MG63 (cell line): ENCODE measurements at regions not wholly inside any gene's neighbourhood (a gene's known extent, or its start where the extent isn't known, plus 50 kb on each side); places are given as distances from the start of the nearest gene placed in this dataset.

Source experiments
- DNase-seq: peaks from one replicate; pipeline ENCODE4 v3.0.0-alpha.2; 2020
- H3K27me3 ChIP-seq: fragments of 250-450 bp; sonication (Bioruptor Pico); 2 replicates; pipeline ENCODE4 v1.5.1; 2020; ENCODE audit warnings: mild to moderate bottlenecking, moderate library complexity
- H3K36me3 ChIP-seq: fragments of 250-450 bp; sonication (Bioruptor Pico); 2 replicates; pipeline ENCODE4 v1.5.1; 2020; ENCODE audit warnings: mild to moderate bottlenecking, moderate library complexity
- H3K4me3 ChIP-seq: fragments of 250-450 bp; sonication (Bioruptor Pico); 2 replicates; pipeline ENCODE4 v1.5.1; 2020; ENCODE audit warnings: mild to moderate bottlenecking, moderate library complexity
- H3K9me3 ChIP-seq: fragments of 250-450 bp; sonication (Bioruptor Pico); 2 replicates; pipeline ENCODE4 v1.5.1; 2020; ENCODE audit warnings: mild to moderate bottlenecking, moderate library complexity

DNA sequence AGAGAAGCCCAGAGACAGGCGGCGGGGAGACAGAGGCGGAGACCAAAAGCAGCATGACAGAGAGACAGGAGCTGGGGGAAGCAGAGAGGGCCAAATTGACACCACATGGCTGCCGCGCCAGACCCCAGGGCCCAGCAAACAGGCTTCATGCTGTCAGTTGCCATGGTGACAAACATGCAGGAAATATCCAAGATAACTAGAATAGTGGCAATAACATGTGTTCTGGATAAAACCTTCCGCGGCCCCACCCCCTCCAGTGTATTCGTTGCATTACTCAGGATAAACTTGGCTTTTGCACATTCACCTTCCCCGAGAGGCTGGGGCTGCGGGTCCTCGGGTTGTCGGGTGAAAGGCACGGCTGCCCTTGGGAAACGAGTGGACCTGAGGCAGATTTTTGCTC is 49.9 kb upstream of the CDON start:
- H3K27me3 ChIP-seq: no peaks in the 10 kb centered on the region
- H3K36me3 ChIP-seq: no peaks in the 10 kb centered on the region
- no peak for DNase-seq
- H3K9me3 ChIP-seq: no peaks in the 10 kb centered on the region
- no peak overlapping the region for H3K4me3 ChIP-seq
